GM21526 (cell line): ENCODE measurements at regions not wholly inside any gene's neighbourhood (a gene's known extent, or its start where the extent isn't known, plus 50 kb on each side); places are given as distances from the start of the nearest gene placed in this dataset.

Experiments
- ATAC-seq: cut with Tn5 transposase; IDR thresholded peaks from one replicate; pipeline ENCODE4 v1.9.1; 2021; ENCODE audit warnings: moderate library complexity; ENCODE audit not compliant: unreplicated experiment, low FRiP score

GRCh38 chr18:54766634-54767033, 61.6 kb upstream of the RAB27B start:
- ATAC-seq: no peak

- no peak for ATAC-seq
These were observed 61.2 kb upstream of the RAB27B start for GRCh38 chr18:54767098-54767497.

- ATAC-seq: no peak
These were observed 58.5 kb upstream of the RAB27B start for GRCh38 chr18:54769526-54770464.

- ATAC-seq: no peak
These were observed 56.2 kb upstream of the RAB27B start for GRCh38 chr18:54772056-54772455.

- no peak for ATAC-seq
These were observed 53.9 kb upstream of the RAB27B start for GRCh38 chr18:54774423-54774822.

- no peak for ATAC-seq
These were observed 53.2 kb upstream of the RAB27B start for GRCh38 chr18:54774981-54775665.

GRCh38 chr18:54775686-54776085, 52.6 kb upstream of the RAB27B start:
- no peak for ATAC-seq

- ATAC-seq: peak; percentile 42
These were observed 51.8 kb upstream of the RAB27B start for GRCh38 chr18:54776282-54776977.

- ATAC-seq: no peak
These were observed 51.0 kb upstream of the RAB27B start for GRCh38 chr18:54777118-54777791.

GRCh38 chr18:54777989-54778388, 50.3 kb upstream of the RAB27B start:
- no peak for ATAC-seq
